ENCODE measurements at regions not wholly inside any gene's neighbourhood (a gene's known extent, or its start where the extent isn't known, plus 50 kb on each side); places are given as distances from the start of the nearest gene placed in this dataset.
A peak's percentile ranks its signal among the peaks of the same experiment; 100 is the strongest.

DNA sequence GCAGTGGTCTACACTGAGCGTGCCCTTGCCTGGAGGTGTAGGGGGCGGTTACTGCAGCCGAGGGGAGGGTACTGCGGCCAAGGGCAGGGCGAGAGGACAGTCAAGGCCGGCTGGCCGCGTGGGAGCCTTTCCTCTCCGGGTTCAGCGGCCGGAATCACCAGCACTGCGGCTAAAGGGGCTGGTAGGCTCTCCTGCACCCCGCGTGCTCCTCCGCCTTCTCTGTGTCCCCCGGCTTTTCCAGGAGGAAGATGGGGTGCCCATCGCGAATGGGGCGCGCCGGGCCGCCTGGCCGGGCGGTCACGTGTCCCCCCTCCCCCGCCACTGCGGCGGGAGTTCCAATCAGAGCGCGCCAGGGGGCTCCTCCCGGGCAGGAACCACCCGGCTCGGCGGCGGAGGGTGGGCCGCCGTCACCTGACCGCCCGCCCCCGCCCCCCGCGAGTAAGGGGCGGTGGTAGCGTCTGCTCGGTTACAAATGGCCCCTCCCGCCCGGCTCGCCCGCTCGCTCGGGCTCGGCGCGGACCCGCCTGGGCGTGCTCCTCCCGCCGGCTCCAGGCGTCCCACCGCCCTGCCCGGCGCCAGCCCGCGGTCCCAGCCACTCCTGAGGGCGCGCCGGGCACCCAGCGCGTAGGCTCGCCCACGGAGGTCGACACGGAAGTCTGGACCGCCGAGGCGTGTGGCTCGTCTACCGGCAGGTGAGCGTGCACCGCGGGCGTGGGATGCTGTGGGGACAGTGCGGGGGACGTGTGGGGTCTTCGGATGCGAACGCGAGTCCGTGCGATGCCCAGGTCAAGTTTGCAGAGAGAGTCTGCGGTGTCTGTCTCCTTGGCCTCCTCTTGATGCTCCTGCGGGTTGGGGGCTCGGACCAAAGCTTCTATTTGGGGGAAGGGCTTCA lies 242.6 kb upstream of the TOPAZ1 start:
- intact Hi-C loops (cut with DNase I) = no loop called here
- ATAC-seq (peak; percentile 55), DNase-seq (ENCODE audit: low spot score) (peak; percentile 63)

DNA sequence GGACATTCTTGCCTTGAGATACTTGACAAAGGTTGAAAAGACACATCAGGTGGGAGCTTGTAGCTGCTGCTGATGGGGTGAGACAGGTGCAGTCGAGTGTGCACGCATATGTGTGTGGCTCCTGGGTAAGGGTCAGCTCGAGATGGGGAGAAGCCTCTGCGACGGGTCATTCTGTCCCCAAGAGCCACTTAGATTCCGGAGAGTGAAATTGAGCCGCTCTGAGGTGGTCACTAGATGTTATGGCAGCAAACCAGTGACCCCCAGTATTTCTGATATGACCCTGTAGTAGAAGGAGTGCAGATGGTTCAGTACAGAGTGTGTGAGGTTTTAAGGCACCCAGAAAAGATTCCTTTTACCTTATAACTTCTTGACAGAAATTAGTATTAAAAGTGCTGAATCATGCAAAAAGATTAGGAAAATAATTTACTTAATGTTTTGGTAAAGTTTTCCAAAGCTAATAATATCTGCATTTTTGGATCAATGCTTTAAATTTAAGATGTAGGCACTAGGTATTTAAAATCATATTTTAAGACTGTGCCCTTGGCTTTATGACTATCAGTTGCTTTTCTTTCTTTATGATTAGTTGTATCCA lies 241.9 kb upstream of the TOPAZ1 start:
- intact Hi-C loops (cut with DNase I) = no loop called here
- ATAC-seq (no peak), DNase-seq (ENCODE audit: low spot score) (no peak)

DNA sequence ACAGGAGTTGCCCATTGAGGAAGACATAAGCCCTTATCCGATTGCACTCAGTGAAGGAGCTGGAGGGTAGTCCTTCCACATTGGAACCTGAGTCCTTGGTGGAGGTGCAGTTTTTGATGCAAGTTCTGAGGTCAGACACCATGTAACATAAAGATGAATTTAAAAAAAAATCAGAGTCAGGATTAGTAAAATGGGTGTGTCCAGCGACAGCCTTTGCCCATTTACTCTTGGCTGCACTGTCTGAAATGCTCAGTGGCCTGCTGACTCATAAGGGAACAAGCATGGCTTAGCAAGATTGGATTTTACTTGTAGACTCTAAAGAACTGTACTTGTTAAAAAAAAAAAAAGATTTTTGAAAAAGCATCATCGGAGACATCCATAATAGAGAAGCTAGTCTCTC lies 241.1 kb upstream of the TOPAZ1 start:
- DNase-seq (ENCODE audit: low spot score) (no peak), ATAC-seq (no peak)
- intact Hi-C loops (cut with DNase I) = no loop called here

DNA sequence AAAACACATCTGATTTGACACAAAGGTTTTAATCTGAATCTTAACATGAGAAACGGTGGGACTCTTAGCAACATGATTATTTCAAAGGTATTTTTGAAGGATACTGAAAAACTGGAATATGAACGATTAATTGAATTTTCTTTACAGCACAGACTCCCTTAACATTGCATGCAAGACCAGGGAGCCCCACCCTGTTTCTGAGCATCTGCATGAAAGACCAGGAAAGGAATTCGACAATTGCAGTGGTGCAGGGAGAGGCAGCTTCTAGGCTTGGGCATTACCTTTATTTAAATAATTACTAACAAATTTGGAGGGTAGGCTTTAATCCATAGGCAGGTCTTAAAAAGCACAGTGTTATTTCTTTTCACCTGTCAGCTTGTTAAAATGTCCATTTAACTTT lies 240.6 kb upstream of the TOPAZ1 start:
- DNase-seq (ENCODE audit: low spot score) (no peak), ATAC-seq (no peak)
- intact Hi-C loops (cut with DNase I) = no loop called here

DNA sequence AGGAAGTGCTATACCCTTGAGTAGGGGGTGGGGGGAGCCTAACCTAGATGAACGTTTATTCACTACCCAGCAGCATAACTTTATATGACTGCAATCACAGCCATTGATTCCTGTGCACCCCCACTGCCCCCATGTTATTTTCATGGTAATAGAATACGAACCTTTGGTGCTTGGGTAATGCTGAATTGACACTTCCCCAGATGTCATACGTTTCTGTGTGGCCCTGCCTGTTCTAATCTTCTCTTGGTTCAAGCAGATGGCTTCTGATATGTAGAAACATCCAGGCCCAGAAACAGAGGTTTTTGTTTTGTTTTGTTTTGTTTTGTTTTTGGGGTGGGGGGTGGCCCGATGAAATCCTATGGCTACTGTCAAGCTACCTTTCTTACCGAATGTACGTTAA lies 237.9 kb upstream of the TOPAZ1 start:
- intact Hi-C loops (cut with DNase I) = no loop called here
- DNase-seq (ENCODE audit: low spot score) (no peak), ATAC-seq (no peak)

DNA sequence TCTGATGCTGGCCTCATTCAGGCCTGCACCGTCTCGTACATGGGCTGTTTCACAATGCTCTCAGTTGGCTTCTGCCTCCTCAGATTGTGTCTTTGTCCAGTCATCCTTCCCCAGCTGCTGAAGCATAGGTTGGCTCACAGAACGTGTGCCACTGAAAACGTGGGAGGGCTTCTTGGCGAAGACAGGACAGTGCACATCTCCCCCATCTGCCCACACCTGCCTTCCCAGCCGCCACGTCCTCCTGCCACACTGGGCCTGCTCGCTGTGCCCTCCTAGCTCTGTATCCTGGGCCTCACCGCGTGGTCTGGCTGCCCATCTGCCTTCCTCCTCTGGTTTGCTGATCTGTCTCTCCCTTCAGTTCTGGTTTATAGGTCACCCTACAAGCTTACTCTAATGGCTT lies 230.0 kb upstream of the TOPAZ1 start:
- intact Hi-C loops (cut with DNase I) = no loop called here
- no peak for ATAC-seq
- DNase-seq (ENCODE audit: low spot score) = no peak

DNA sequence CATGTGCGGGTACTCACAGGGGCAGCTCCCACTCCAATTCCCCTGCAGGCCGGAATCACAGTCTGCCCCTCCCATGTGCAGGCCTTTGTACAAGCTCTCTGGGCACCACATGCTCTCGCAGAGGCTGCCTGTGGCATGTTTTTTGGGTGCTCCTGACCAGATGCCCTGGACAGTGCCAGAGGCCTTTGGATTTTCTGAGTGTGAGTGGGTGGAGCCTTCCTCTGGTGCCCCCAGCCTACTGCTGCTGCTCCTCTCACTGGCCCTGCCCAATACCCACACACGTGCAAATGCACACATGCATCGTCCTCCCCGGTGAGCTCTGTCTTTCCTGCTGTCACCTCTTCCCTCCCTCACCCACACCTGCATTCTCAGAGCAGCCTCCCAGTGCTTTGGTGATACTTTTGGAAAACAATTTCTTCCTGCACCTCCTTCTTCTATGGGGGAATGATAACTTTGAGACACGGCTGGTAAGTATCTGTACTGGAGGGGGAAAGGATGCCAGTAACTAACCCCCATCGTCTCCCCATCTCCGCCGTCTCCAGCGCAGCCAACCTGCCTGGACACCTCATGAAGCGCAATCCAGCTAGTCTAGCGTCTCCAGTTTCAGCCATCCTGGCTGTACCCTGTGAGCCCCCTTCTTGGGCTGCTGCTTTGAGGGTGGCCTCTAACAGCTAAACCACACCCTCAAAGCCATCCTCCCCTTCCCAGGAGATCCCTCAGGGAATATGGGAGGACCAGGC lies 229.4 kb upstream of the TOPAZ1 start:
- DNase-seq (ENCODE audit: low spot score) (no peak), ATAC-seq (no peak)
- intact Hi-C loops (cut with DNase I) = no loop called here

DNA sequence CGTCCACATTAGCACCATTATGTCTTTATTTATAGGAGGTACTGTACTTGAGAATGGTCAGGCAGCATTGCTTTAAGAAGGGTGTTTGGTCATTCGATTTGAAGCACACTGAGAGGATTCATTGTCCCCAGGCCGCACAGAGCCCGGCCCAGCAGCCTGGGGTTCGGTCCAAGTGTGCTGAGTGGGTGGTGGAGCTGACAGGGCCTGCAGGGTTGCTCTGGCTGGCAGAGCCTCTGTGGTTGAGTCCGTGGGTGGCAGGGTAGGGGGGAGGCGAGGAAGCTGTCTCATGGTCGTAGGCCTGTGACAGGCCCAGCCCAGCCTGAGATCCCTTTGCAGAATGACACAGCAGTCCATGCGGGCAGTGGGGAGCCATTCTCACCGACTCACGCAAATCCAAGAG lies 227.7 kb upstream of the TOPAZ1 start:
- DNase-seq (ENCODE audit: low spot score) (no peak), ATAC-seq (peak; percentile 63)
- intact Hi-C loops (cut with DNase I) = no loop called here

DNA sequence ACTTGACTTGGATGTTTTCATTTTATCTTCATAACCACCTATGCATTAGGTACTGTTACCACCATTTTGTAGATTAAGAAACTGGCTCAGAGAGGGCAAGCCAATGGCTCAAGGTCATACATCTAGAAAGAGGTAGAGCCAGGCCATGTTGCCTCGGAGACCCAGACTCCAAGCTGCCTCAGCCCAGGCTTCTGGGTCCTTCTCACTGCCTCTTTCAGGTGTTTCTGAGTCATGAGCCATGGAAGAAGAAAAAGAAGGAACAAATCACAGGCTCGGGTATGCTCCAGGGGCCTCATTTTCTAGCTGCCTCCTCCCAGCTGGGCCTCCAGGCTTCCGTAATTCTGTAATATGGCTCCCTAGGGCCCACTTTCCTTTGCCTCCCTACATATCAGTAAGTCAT lies 226.5 kb upstream of the TOPAZ1 start:
- DNase-seq (ENCODE audit: low spot score) (no peak), ATAC-seq (no peak)
- intact Hi-C loops (cut with DNase I) = no loop called here

DNA sequence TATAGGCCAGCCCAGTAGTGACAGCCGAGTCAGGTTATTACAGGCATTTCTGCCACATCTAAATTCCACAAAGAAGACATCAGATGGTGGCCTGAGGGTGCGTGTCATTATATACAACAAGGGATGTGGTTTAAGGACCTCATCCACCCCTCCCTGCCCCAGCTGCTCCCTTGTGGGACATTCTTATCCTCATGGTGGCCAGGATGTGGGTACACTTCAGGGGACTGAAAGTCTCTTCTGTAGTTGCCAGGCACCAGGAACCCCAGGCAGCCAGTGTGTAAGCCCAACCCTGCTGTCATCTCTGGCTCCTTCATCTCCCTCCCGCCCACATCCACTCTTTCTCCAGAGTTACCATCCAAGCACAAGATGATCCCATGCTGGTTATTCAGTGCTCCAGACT lies 224.9 kb upstream of the TOPAZ1 start:
- ATAC-seq (no peak), DNase-seq (ENCODE audit: low spot score) (no peak)
- intact Hi-C loops (cut with DNase I) = no loop called here

DNA sequence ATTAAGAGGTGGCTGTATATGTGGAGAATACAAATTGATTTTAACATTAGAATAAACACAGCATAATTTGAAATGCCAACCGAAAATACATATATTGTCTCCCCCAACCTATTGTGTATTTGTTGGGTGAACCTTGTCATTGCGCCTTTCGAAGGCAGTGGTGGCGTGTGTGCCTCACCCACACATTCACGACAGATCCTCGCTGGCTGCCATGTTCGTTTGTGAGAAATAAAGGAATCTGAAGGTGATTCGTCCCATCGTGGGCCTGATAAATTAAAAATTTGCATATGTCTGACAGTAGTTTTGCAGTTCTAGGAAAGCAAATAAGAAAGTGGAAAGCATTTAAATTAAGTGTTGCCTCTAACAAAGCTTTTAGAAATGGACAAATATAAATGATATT lies 222.8 kb upstream of the TOPAZ1 start:
- DNase-seq (ENCODE audit: low spot score) (no peak), ATAC-seq (no peak)
- intact Hi-C loops (cut with DNase I) = no loop called here

DNA sequence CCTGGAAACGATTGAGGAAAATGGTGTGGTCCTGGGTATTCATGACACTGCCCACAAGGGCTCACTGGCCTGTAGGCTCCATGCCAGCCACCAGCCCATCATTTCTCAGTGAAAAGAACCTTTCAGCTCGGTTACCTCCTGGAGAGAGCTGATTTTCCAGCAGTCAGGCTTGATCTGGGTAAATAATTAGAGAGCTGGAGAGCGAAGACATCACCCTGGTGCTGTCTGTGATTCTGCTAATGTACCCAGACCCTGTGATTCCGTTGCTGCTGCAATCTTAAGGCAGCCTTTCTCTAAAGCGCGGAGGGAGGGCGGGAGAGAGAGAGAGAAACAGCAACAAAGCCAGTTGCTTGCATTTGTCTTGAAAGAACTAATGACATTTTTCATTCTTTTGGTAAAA lies 221.9 kb upstream of the TOPAZ1 start:
- DNase-seq (ENCODE audit: low spot score) (no peak), ATAC-seq (no peak)
- intact Hi-C loops (cut with DNase I) = no loop called here

DNA sequence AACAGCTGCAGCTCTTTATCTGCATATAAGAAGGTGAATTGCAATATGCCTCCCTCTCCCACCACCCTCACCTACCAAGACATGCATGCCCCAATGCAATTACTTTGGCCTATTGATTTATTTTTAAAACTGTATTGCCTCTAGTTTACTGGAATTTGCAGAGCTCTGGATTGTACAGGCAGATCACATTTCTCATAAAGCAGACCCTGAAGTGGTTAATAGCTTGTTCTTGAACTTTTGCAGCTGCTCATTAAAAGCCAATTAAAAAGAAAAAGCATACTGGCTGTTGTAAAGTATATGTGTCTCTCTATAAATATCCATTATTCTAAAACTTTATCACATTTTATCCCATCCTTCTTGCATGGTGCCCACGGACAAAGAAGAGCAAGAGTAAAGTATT lies 221.5 kb upstream of the TOPAZ1 start:
- ATAC-seq = no peak
- DNase-seq (ENCODE audit: low spot score) = no peak
- intact Hi-C loops (cut with DNase I) = no loop called here

DNA sequence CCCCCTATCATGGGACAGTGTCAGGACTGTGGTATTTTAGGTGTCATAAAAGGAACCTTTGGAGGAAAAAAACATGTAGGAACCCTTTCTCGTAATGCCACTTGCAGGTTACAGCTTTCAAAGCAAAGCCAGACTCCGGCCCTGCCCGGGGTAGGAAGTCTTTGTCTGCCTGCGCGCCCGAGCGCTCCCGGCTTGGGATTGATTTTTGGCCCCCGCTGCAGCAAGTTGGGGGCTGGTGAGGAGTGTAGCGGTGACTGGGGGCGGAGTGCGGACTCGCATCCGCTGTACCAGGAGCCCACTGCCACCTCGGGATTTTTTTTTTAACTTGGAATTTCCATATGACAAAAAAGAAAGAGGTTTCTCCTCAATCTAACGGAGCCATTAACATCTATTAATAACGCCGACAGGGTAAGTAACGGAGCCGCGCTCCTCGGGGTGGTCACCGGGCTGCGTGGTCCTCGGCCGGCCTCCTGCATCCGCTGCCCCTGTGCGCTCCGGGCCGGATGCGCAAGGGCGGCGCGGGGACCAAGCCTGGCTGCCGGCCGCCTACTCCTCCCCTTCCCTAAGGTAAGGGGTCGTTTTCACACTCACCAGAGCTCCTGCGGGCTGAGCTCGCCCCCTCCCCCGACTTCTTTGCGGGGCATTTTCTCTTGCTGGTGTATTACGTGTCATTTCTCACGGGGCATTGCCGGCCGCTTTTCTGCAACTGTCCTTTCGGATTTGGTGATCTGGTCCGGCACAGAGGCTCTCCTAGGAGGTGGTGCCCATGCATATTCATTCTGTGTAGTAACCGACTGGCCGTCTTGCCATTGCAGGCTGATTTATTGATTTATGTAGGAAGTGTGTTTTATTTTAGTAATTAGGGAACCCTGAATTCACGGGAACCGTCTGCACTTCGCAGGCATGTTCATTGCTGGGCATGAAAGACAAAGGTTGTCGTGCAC lies 219.8 kb upstream of the TOPAZ1 start:
- ATAC-seq (no peak), DNase-seq (ENCODE audit: low spot score) (no peak)
- intact Hi-C loops (cut with DNase I) = no loop called here

DNA sequence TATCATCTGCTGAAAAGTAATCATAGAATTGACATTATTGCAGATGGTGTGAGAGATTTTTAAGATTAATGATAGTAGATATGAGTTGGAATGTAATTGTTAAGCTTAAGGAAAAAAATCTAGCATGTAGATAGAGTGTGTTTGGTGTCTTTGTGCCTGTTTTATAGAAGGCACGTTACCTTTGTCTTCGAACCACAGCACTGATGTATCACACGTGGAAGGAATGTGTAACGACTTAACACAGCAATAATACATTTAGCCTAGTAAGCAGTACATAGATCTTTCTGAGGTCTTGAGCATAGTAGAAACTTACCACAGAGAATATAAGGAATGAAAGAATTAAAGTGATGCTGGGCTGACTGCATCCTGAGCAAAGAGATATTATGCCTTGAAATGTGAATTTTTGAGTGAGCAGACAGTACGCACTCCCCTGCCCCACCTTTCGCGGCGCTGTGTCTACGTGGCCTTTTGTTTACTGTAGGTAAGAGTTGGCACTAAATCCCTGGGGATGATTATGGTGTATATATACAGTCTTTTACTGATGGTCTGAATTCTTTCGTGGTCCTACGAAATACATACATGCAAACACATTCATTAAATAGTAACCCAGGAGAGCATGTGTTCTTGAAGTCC lies 217.6 kb upstream of the TOPAZ1 start:
- intact Hi-C loops (cut with DNase I) = no loop called here
- no peak for DNase-seq (ENCODE audit: low spot score)
- no peak for ATAC-seq

DNA sequence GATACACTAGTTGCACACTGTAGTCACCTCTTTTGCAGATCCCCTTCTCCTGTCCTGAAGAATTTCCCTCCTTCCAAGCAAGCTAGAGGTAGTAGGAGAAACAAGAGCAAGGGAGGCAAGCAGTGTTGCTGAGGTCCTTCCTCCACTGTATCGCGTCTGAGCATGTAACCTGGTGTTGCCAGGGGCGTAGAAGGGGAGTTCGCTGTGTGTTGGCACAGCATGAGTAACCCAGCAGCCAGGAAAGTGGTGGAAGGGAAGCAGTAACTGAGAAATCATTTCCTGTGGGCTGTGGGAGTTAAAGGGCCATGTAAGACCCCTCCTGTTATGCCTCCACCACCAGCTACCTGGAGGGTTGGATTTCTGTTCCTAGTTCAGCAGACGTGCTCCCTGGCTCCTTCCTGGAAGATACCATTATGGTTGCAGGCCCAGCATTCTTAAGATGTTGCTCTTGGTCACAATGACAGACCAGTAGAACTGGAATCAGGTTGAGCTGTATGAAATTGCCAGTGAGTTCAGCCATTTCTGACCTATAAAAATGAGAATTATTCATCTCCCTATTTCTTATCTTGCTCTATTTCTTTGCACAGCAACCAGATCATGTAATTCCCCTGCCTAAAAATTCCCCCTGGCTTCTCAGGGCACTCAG lies 215.3 kb upstream of the TOPAZ1 start:
- ATAC-seq = no peak
- DNase-seq (ENCODE audit: low spot score) = no peak
- intact Hi-C loops (cut with DNase I) = no loop called here

DNA sequence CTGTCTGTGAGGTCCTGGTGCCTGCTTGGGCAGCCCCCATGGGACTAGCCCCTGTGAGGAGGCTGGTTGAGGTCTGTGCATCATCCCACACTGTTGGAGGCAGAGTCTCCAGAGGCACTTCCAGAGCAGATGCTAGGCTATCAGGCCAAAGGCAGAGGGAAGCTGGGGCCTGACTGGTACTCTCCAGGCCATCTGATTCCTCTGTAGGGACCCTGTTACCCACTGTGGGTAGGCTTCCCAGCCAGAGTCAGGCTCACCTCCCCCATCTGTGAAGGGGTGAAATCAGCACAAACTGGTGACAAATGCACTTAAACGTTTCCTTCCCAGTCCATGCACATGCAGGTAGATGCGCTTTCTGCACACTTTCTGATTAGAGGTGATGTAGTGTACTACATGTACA lies 212.6 kb upstream of the TOPAZ1 start:
- intact Hi-C loops (cut with DNase I) = no loop called here
- no peak for DNase-seq (ENCODE audit: low spot score)
- ATAC-seq = no peak

DNA sequence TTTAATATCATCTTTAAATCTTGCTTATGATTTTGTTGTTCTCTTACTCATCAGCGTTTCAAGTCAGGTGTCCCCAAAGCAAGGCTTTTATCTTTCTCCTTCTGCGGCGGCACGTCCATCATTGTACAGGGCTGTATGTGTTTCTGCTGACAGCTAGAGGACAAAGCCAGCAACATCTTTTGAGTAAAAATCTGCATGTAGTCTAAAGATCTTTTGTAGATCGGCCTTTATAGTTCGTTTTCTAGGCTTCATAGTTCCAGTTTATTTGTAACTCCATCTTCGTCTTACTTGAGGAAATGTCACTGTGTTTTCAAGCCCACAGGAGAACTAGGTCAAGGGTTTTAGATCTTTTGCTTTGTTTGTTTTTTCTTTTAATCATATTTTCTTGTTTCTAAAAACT lies 211.4 kb upstream of the TOPAZ1 start:
- no peak for ATAC-seq
- intact Hi-C loops (cut with DNase I) = no loop called here

More for the DNA sequence above, 211.4 kb upstream of the TOPAZ1 start:
- DNase-seq (ENCODE audit: low spot score) = no peak

Data from sciatic nerve (tissue), 2 donors.